ENCODE measurements at regions not wholly inside any gene's neighbourhood (a gene's known extent, or its start where the extent isn't known, plus 50 kb on each side); places are given as distances from the start of the nearest gene placed in this dataset.

GRCh38 chr20:57977141-57977540 is 251.3 kb downstream of the ANKRD60 start:
- no peak for TF ChIP-seq CTCF (optimal IDR thresholded peaks at IDR 0.05 in 1 of 3, IDR thresholded peaks at IDR 0.05 in 1 of 3, conservative IDR thresholded peaks at IDR 0.05 in 1 of 3; ENCODE audit: extremely low read depth in 1 of 3, insufficient read depth in 2 of 3, low read length in 3 of 3)
- TF ChIP-seq EZH2 (IDR thresholded peaks at IDR 0.05; ENCODE audit: low read length): no peak
